Testis (tissue), 2 donors: ENCODE measurements at regions not wholly inside any gene's neighbourhood (a gene's known extent, or its start where the extent isn't known, plus 50 kb on each side); places are given as distances from the start of the nearest gene placed in this dataset.

Experiments
- DNase-seq: peaks from one replicate; pipeline ENCODE4 v3.0.0-alpha.2; 2019
- H3K27ac ChIP-seq, 2 donors: fragments of 200-600 bp; sonication (generic); one replicate each; pipeline ENCODE4 v1.5.1; 2019
- H3K27me3 ChIP-seq: fragments of 200-600 bp; sonication (generic); one replicate; pipeline ENCODE4 v1.5.1; 2019
- H3K36me3 ChIP-seq: fragments of 200-600 bp; sonication (generic); one replicate; pipeline ENCODE4 v1.5.1; 2017; ENCODE audit warnings: low read depth; ENCODE audit errors: missing control alignments
- H3K4me1 ChIP-seq: fragments of 200-600 bp; sonication (generic); one replicate; pipeline ENCODE4 v1.5.1; 2019
- H3K4me3 ChIP-seq, 2 donors: fragments of 200-600 bp; sonication (generic); one replicate each; pipeline ENCODE4 v1.5.1; 2017 to 2019
- H3K9me3 ChIP-seq: fragments of 200-600 bp; sonication (generic); one replicate; pipeline ENCODE4 v1.5.1; 2017
- CTCF ChIP-seq, 3 experiments: fragments of 450-650 bp in 2 of 3; fragments of 200-600 bp in 1 of 3; sonication (generic) in 1 of 3; IDR thresholded peaks; one replicate each; pipeline ENCODE4 v1.5.1; 2016 to 2019; ENCODE audit warnings: antibody characterized with exemption in 3 of 3, mild to moderate bottlenecking in 2 of 3, moderate library complexity in 1 of 3
- POLR2A ChIP-seq: fragments of 450-650 bp; IDR thresholded peaks from one replicate; pipeline ENCODE4 v1.6.1; 2017; ENCODE audit warnings: antibody characterized with exemption, mild to moderate bottlenecking, moderate library complexity
- WGBS, 2 donors: methylation state at CpG; one replicate each; pipeline ENCODE4 v1.1.5; 2018; 5-methylcytosine and 5-hydroxymethylcytosine counted together
- intact Hi-C: fragments of 100-400 bp; cut with DNase I; formaldehyde crosslinking; loops from one replicate; pipeline ENCODE4 v1.15.1; 2023; ENCODE audit warnings: low total_unique reads

GRCh38 chr3:104629038-104629437, 737.7 kb upstream of the ALCAM start:
- intact Hi-C loops = no loop called here
- no peak overlapping the region for H3K4me3 ChIP-seq
- H3K27me3 ChIP-seq = no peaks in the 10 kb centered on the region
- 59 to 96% methylated on average over 1 of the region's 1 CpG for WGBS, 2 donors
- no peaks in the 10 kb centered on the region for H3K36me3 ChIP-seq
- no peak for TF ChIP-seq CTCF (IDR thresholded peaks at IDR 0.05)
- no peak for TF ChIP-seq POLR2A
- no peak for DNase-seq
- no peaks in the 10 kb centered on the region for H3K4me1 ChIP-seq
- no peak overlapping the region for H3K27ac ChIP-seq
- no peaks in the 10 kb centered on the region for H3K9me3 ChIP-seq

- TF ChIP-seq POLR2A = no peak
- no peak for TF ChIP-seq CTCF (IDR thresholded peaks at IDR 0.05)
- intact Hi-C loops = no loop called here
- H3K9me3 ChIP-seq = no peaks in the 10 kb centered on the region
- 88 to 89% methylated on average over 2 of the region's 2 CpGs for WGBS, 2 donors
- DNase-seq = no peak
- H3K4me1 ChIP-seq = no peaks in the 10 kb centered on the region
- H3K4me3 ChIP-seq = no peak overlapping the region
- H3K27me3 ChIP-seq = no peaks in the 10 kb centered on the region
- no peaks in the 10 kb centered on the region for H3K36me3 ChIP-seq
- no peak overlapping the region for H3K27ac ChIP-seq
These were observed 735.5 kb upstream of the ALCAM start for GRCh38 chr3:104631254-104631653.

GRCh38 chr3:104632521-104632920, 734.2 kb upstream of the ALCAM start:
- no peak for DNase-seq
- Histone ChIP-seq H3K36me3 (no peaks in the 10 kb centered on the region), H3K4me1 (no peaks in the 10 kb centered on the region), H3K27me3 (no peaks in the 10 kb centered on the region), H3K27ac (no peak overlapping the region), H3K4me3 (no peak overlapping the region), H3K9me3 (no peaks in the 10 kb centered on the region)
- TF ChIP-seq POLR2A (no peak), CTCF (IDR thresholded peaks at IDR 0.05) (no peak)
- WGBS, 2 donors = 49 to 67% methylated on average over 3 of the region's 3 CpGs
- intact Hi-C loops = no loop called here

- 91 to 93% methylated on average over 1 of the region's 1 CpG for WGBS, 2 donors
- H3K27ac ChIP-seq = no peak overlapping the region
- intact Hi-C loops = no loop called here
These were observed 733.8 kb upstream of the ALCAM start for GRCh38 chr3:104632947-104633346.

More at GRCh38 chr3:104632947-104633346, 733.8 kb upstream of the ALCAM start:
- DNase-seq = no peak
- no peaks in the 10 kb centered on the region for H3K27me3 ChIP-seq
- H3K9me3 ChIP-seq = no peaks in the 10 kb centered on the region
- H3K36me3 ChIP-seq = no peaks in the 10 kb centered on the region
- no peak overlapping the region for H3K4me3 ChIP-seq
- no peaks in the 10 kb centered on the region for H3K4me1 ChIP-seq
- TF ChIP-seq CTCF (IDR thresholded peaks at IDR 0.05) (no peak), POLR2A (no peak)
